ENCODE measurements at regions not wholly inside any gene's neighbourhood (a gene's known extent, or its start where the extent isn't known, plus 50 kb on each side); places are given as distances from the start of the nearest gene placed in this dataset.

- no peaks in the 10 kb centered on the region for H3K36me3 ChIP-seq
- H3K4me1 ChIP-seq: no peaks in the 10 kb centered on the region
- DNase-seq (ENCODE audit: low spot score in 2 of 2): no peak
- 67% methylated on average over 4 of the region's 4 CpGs for WGBS
- TF ChIP-seq POLR2A (IDR thresholded peaks at IDR 0.05) (no peak), POLR2AphosphoS5 (IDR thresholded peaks at IDR 0.05) (no peak), CTCF (IDR thresholded peaks at IDR 0.05) (no peak), EP300 (IDR thresholded peaks at IDR 0.05) (no peak)
- no peak overlapping the region for H3K4me3 ChIP-seq
- H3K9me3 ChIP-seq: no peaks in the 10 kb centered on the region
- H3K27ac ChIP-seq: no peak overlapping the region
- H3K27me3 ChIP-seq: no peaks in the 10 kb centered on the region
These were observed 532.1 kb downstream of the SOX11 start for GRCh38 chr2:6224267-6224666.

GRCh38 chr2:6228251-6228650 is 536.1 kb downstream of the SOX11 start:
- 36% methylated on average over 2 of the region's 2 CpGs for WGBS
- H3K27ac ChIP-seq: no peak overlapping the region
- no peaks in the 10 kb centered on the region for H3K4me1 ChIP-seq
- no peak overlapping the region for H3K4me3 ChIP-seq
- H3K36me3 ChIP-seq: no peaks in the 10 kb centered on the region
- no peak for TF ChIP-seq POLR2AphosphoS5 (IDR thresholded peaks at IDR 0.05)
- TF ChIP-seq CTCF (IDR thresholded peaks at IDR 0.05): no peak
- TF ChIP-seq POLR2A (IDR thresholded peaks at IDR 0.05): no peak
- no peaks in the 10 kb centered on the region for H3K9me3 ChIP-seq
- no peak for DNase-seq (ENCODE audit: low spot score in 2 of 2)
- no peaks in the 10 kb centered on the region for H3K27me3 ChIP-seq

- H3K36me3 ChIP-seq: no peaks in the 10 kb centered on the region
- no peaks in the 10 kb centered on the region for H3K4me1 ChIP-seq
- DNase-seq (ENCODE audit: low spot score in 2 of 2): no peak
- no peak for TF ChIP-seq POLR2AphosphoS5 (IDR thresholded peaks at IDR 0.05)
- TF ChIP-seq POLR2A (IDR thresholded peaks at IDR 0.05): no peak
- TF ChIP-seq CTCF (IDR thresholded peaks at IDR 0.05): no peak
- no peak for TF ChIP-seq EP300 (IDR thresholded peaks at IDR 0.05)
- WGBS: 86% methylated on average over 5 of the region's 5 CpGs
- H3K27me3 ChIP-seq: no peaks in the 10 kb centered on the region
- no peaks in the 10 kb centered on the region for H3K9me3 ChIP-seq
- H3K4me3 ChIP-seq: no peak overlapping the region
- no peak overlapping the region for H3K27ac ChIP-seq
These were observed 539.0 kb downstream of the SOX11 start for GRCh38 chr2:6231166-6231565.

- no peak for DNase-seq (ENCODE audit: low spot score in 2 of 2)
- Histone ChIP-seq H3K9me3 (no peaks in the 10 kb centered on the region), H3K4me1 (no peaks in the 10 kb centered on the region), H3K4me3 (no peak overlapping the region), H3K27ac (no peak overlapping the region), H3K27me3 (no peaks in the 10 kb centered on the region), H3K36me3 (no peaks in the 10 kb centered on the region)
- WGBS: 49% methylated on average over 4 of the region's 4 CpGs
- TF ChIP-seq POLR2AphosphoS5 (IDR thresholded peaks at IDR 0.05) (no peak), POLR2A (IDR thresholded peaks at IDR 0.05) (no peak), CTCF (IDR thresholded peaks at IDR 0.05) (no peak), EP300 (IDR thresholded peaks at IDR 0.05) (no peak)
These were observed 541.8 kb downstream of the SOX11 start for GRCh38 chr2:6233993-6234392.

GRCh38 chr2:6234702-6235101 is 542.5 kb downstream of the SOX11 start:
- H3K9me3 ChIP-seq: no peaks in the 10 kb centered on the region
- no peak overlapping the region for H3K27ac ChIP-seq
- H3K27me3 ChIP-seq: no peaks in the 10 kb centered on the region
- no peak for DNase-seq (ENCODE audit: low spot score in 2 of 2)
- no peak for TF ChIP-seq EP300 (IDR thresholded peaks at IDR 0.05)
- no peak for TF ChIP-seq POLR2A (IDR thresholded peaks at IDR 0.05)
- TF ChIP-seq CTCF (IDR thresholded peaks at IDR 0.05): no peak
- TF ChIP-seq POLR2AphosphoS5 (IDR thresholded peaks at IDR 0.05): no peak
- H3K4me3 ChIP-seq: no peak overlapping the region
- H3K36me3 ChIP-seq: no peaks in the 10 kb centered on the region
- WGBS: 72% methylated on average over 3 of the region's 3 CpGs
- no peaks in the 10 kb centered on the region for H3K4me1 ChIP-seq
